Hematopoietic multipotent progenitor cell treated with erythropoietin and hydrocortisone succinate and interleukin-3 and kit ligand, for 4 days (in vitro differentiated cells): ENCODE measurements at regions not wholly inside any gene's neighbourhood (a gene's known extent, or its start where the extent isn't known, plus 50 kb on each side); places are given as distances from the start of the nearest gene placed in this dataset.
"Not testable (repeated sequence)": the region's sequence is repeated elsewhere in the genome, so short reads cannot be mapped to it uniquely, and the experiment has no call there.

Source experiments
- DNase-seq: peaks from one replicate; pipeline ENCODE4 v3.0.0-alpha.2; 2015

GRCh38 chr14:44453433-44454171 is 53.5 kb downstream of the FSCB start:
- DNase-seq: no peak

- DNase-seq: not testable (repeated sequence)
These were observed 56.9 kb downstream of the FSCB start for GRCh38 chr14:44450232-44450631.

GRCh38 chr14:44449680-44450079 is 57.4 kb downstream of the FSCB start:
- no peak for DNase-seq

GRCh38 chr14:44448951-44449358 is 58.1 kb downstream of the FSCB start:
- peak; percentile 3 for DNase-seq

- DNase-seq: no peak
These were observed 60.1 kb downstream of the FSCB start for GRCh38 chr14:44446965-44447364.

- no peak for DNase-seq
These were observed 62.6 kb downstream of the FSCB start for GRCh38 chr14:44444454-44444853.

GRCh38 chr14:44438936-44439335 is 68.1 kb downstream of the FSCB start:
- DNase-seq: no peak

GRCh38 chr14:44438221-44438620 is 68.9 kb downstream of the FSCB start:
- DNase-seq: no peak

- no peak for DNase-seq
These were observed 70.6 kb downstream of the FSCB start for GRCh38 chr14:44436458-44436857.

GRCh38 chr14:44428231-44428945 is 78.7 kb downstream of the FSCB start:
- DNase-seq: no peak

GRCh38 chr14:44422699-44423098 is 84.4 kb downstream of the FSCB start:
- DNase-seq: no peak

- no peak for DNase-seq
These were observed 86.9 kb downstream of the FSCB start for GRCh38 chr14:44420226-44420625.

- no peak for DNase-seq
These were observed 88.2 kb downstream of the FSCB start for GRCh38 chr14:44418856-44419255.

- no peak for DNase-seq
These were observed 89.3 kb downstream of the FSCB start for GRCh38 chr14:44417809-44418208.

- no peak for DNase-seq
These were observed 92.4 kb downstream of the FSCB start for GRCh38 chr14:44414646-44415045.

GRCh38 chr14:44412858-44413569 is 94.1 kb downstream of the FSCB start:
- no peak for DNase-seq

GRCh38 chr14:44405011-44405486 is 102.0 kb downstream of the FSCB start:
- DNase-seq: no peak

- DNase-seq: no peak
These were observed 102.5 kb downstream of the FSCB start for GRCh38 chr14:44404599-44404998.

GRCh38 chr14:44404036-44404435 is 103.0 kb downstream of the FSCB start:
- DNase-seq: no peak

- DNase-seq: no peak
These were observed 103.9 kb downstream of the FSCB start for GRCh38 chr14:44403193-44403592.

- DNase-seq: no peak
These were observed 110.9 kb downstream of the FSCB start for GRCh38 chr14:44396226-44396625.

- DNase-seq: no peak
These were observed 114.1 kb downstream of the FSCB start for GRCh38 chr14:44392984-44393383.

- DNase-seq: no peak
These were observed 118.8 kb downstream of the FSCB start for GRCh38 chr14:44388306-44388705.

GRCh38 chr14:44385906-44386305 is 121.2 kb downstream of the FSCB start:
- DNase-seq: no peak
